Heart left ventricle (tissue), 16 donors: ENCODE measurements at regions not wholly inside any gene's neighbourhood (a gene's known extent, or its start where the extent isn't known, plus 50 kb on each side); places are given as distances from the start of the nearest gene placed in this dataset.
"Not testable (repeated sequence)": the region's sequence is repeated elsewhere in the genome, so short reads cannot be mapped to it uniquely, and the experiment has no call there.

Source experiments
- ATAC-seq, 4 donors: fragments of 200-7000 bp; cut with Tn5 transposase; one replicate each; pipeline ENCODE4 v1.9.1; 2020 to 2022; ENCODE audit warnings: moderate library complexity in 4 of 4, mild to moderate bottlenecking in 3 of 4, moderate number of reproducible peaks in 1 of 4
- DNase-seq, 5 donors: peaks; one replicate each; pipeline ENCODE4 v3.0.0-alpha.2; 2020
- H3K27ac ChIP-seq, 12 donors: fragments of 200-600 bp; sonication (generic) in 4 of 12; one replicate each; pipeline versions ENCODE4 v1.5.0 to v1.8.0; 2016 to 2022; ENCODE audit warnings: mild to moderate bottlenecking in 2 of 12
- H3K27me3 ChIP-seq, 9 donors: fragments of 200-600 bp; sonication (generic) in 2 of 9; one replicate each; pipeline versions ENCODE4 v1.5.1 to v1.8.0; 2016 to 2022; ENCODE audit warnings: mild to moderate bottlenecking in 3 of 9
- H3K36me3 ChIP-seq, 9 donors: fragments of 200-600 bp; sonication (generic) in 2 of 9; one replicate each; pipeline versions ENCODE4 v1.5.0 to v1.8.0; 2018 to 2022; ENCODE audit warnings: mild to moderate bottlenecking in 2 of 9
- H3K4me1 ChIP-seq, 12 donors: fragments of 200-600 bp; sonication (generic) in 4 of 12; one replicate each; pipeline versions ENCODE4 v1.5.0 to v1.8.0; 2016 to 2022; ENCODE audit warnings: mild to moderate bottlenecking in 3 of 12
- H3K4me3 ChIP-seq, 12 donors: fragments of 200-600 bp; sonication (generic) in 4 of 12; one replicate each; pipeline versions ENCODE4 v1.5.0 to v1.8.0; 2017 to 2022; ENCODE audit warnings: mild to moderate bottlenecking in 9 of 12, moderate library complexity in 4 of 12
- H3K9me3 ChIP-seq, 12 donors: fragments of 200-600 bp; sonication (generic) in 4 of 12; one replicate each; pipeline versions ENCODE4 v1.5.0 to v1.8.0; 2016 to 2022; ENCODE audit warnings: mild to moderate bottlenecking in 1 of 12
- POLR2A ChIP-seq, 2 donors: fragments of 450-650 bp; IDR thresholded peaks; one replicate each; pipeline ENCODE4 v1.6.1; 2017; ENCODE audit warnings: antibody characterized with exemption in 2 of 2, mild to moderate bottlenecking in 2 of 2, moderate library complexity in 2 of 2
- WGBS, 4 donors: extraction: QIAGEN DNeasy Blood & Tissue Kit in 2 of 4; methylation state at CpG; one replicate each; pipeline versions ENCODE4 v1.1.5 to v1.1.7; 2013 to 2018; 5-methylcytosine and 5-hydroxymethylcytosine counted together
- intact Hi-C, 10 donors: fragments of 100-400 bp; cut with DNase I; formaldehyde crosslinking; loops; one replicate each; pipeline versions ENCODE4 v1.11.1 to v1.14.2; 2022
- TF ChIP-seq, protein P1 (sequence below), 12 donors: fragments of 200-600 bp; sonication (generic) in 4 of 12; IDR thresholded peaks; one replicate each; pipeline versions ENCODE4 v1.5.0 to v1.8.0; 2018 to 2022; ENCODE audit warnings: antibody characterized with exemption in 12 of 12, mild to moderate bottlenecking in 5 of 12
- donor health status: ischemic (EF 13 %, LVEDD 7.1; RV severe dilation, severe dysfunction).
- donor health status: healthy with polysubstance abuse.
- donor health status: DM: no; HTN: yes; CAD: no.
- donor health status: DM: no; HTN: no; CAD: no.
- donor health status: ischemic (EF 25% LVEDD 6.9; RV normal size, moderate dysfunction).
- donor health status: ischemic (EF 25% LVEDD 5.7; RV mildly dilated, moderate dysfunction).
- donor health status: healthy.
- donor health status: DM: yes; HTN: yes; CAD: no.
- donor health status: ischemic (EF 35%, LVEDD 5.7; RV mildly dilated, moderate dysfunction).
- donor health status: nonischemic (EF 11% LVEDD 7.7; RV severe dilation, severe dysfunction).
- donor health status: DM: yes; HTN: yes; CAD: no.
- donor health status: PGD.
- donor health status: ischemic (EF 29% LVEDD 5.4; RV normal size, mild dysfunction).
- donor health status: nonischemic (EF 23%, LVEDD 6.1; RV moderate dilation, normal function).

DNA sequence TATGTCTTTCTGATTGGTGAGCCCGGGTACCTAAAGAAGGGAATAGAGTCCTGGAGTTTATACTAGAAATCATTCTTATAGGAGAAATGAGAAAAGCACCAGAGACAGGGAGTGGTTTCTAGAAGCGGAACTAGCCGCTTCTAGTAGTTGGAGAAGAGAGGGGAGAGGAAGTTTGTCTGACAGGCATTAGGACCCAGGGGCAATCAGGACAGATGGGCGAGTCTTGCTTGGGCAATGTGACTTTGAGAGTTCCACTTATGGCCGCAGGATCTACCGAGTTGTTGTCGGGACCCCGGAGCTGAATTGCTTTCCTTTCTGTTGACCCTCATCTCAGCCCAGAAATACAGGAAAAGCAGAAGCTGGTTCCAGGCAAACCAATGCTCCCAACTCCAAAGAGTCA, 596.8 kb upstream of the CNTN5 start:
- peaks cover 0 to 52% (median 20%) of the 10 kb centered on the region in 12 donors for H3K9me3 ChIP-seq
- no peak overlapping the region for H3K4me3 ChIP-seq
- H3K36me3 ChIP-seq = no peaks in the 10 kb centered on the region
- H3K27ac ChIP-seq = no peak overlapping the region
- H3K4me1 ChIP-seq = no peaks in the 10 kb centered on the region
- TF ChIP-seq, protein P1, sequence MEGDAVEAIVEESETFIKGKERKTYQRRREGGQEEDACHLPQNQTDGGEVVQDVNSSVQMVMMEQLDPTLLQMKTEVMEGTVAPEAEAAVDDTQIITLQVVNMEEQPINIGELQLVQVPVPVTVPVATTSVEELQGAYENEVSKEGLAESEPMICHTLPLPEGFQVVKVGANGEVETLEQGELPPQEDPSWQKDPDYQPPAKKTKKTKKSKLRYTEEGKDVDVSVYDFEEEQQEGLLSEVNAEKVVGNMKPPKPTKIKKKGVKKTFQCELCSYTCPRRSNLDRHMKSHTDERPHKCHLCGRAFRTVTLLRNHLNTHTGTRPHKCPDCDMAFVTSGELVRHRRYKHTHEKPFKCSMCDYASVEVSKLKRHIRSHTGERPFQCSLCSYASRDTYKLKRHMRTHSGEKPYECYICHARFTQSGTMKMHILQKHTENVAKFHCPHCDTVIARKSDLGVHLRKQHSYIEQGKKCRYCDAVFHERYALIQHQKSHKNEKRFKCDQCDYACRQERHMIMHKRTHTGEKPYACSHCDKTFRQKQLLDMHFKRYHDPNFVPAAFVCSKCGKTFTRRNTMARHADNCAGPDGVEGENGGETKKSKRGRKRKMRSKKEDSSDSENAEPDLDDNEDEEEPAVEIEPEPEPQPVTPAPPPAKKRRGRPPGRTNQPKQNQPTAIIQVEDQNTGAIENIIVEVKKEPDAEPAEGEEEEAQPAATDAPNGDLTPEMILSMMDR (IDR thresholded peaks at IDR 0.05) = no peak
- no peak for TF ChIP-seq POLR2A (IDR thresholded peaks at IDR 0.05)
- 87 to 92% (median 91%) methylated on average over 8 of the region's 8 CpGs for WGBS, 4 donors
- no peaks in the 10 kb centered on the region for H3K27me3 ChIP-seq
- DNase-seq = no peak
- no peak for ATAC-seq
- intact Hi-C loops = no loop called here

DNA sequence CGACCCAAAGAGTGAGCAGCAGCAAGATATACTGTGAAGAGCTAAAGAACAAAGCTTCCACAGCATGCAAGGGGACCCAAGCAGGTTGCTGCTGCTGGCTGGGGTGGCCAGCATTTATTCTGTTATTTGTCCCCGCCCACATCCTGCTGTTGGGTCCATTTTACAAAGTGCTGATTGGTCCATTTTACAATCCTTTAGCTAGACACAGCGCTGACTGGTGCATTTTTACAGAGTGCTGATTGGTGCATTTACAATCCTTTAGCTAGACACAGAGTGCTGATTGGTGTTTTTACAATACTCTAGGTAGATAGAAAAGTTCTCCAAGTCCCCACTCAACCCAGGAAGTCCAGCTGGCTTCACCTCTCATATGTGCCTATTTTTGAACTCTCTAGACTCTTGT, 596.0 kb upstream of the CNTN5 start:
- DNase-seq, H3K4me1 ChIP-seq, intact Hi-C loops, H3K27me3 ChIP-seq, ATAC-seq, H3K27ac ChIP-seq, H3K36me3 ChIP-seq, H3K4me3 ChIP-seq: not testable (repeated sequence)
- 77 to 88% (median 81%) methylated on average over 3 of the region's 3 CpGs for WGBS, 4 donors
- H3K9me3 ChIP-seq = peaks cover 0 to 55% (median 24%) of the 10 kb centered on the region in 12 donors

DNA sequence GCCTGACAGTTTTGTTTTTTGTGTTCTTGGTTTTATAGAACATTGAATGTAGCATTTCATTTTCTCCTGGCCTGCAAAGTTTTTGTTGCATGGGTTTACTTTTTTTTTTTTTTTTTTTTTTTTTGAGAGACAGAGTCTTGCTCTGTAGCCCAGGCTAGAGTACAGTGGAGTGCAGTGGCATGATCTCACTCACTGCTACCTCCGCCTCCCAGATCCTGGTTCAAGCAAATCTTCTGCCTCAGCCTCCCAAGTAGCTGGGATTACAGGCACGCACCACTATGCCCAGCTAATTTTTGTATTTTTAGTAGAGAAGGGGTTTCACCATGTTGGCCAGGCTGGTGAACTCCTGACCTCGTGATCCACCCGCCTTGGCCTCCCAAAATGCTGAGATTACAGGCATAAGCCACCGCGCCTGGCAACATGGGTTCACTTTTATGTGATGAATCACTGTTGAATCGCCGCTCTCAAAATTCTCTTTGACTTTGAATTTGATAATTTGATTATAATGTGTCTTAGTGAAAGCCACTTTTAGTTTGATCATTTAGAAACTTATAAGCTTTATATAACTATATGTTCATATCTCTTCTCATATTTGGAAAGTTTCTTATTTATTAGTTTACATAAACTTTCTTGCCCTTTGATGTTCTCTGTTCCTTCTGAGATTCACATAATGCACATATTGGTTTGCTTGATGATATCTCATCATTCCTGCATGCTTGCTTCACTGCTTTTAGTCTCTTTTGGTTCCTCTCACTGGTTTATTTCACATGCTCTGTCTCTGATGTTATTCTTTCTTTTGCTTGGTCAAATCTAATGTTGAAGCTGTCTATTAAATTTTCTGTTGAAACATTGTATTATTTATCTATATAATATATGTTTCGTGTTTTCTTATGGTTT, 589.0 kb upstream of the CNTN5 start:
- Histone ChIP-seq H3K36me3 (no peaks in the 10 kb centered on the region), H3K27ac (no peak overlapping the region), H3K9me3 (peaks cover 0 to 56% (median 20%) of the 10 kb centered on the region in 12 donors), H3K27me3 (no peaks in the 10 kb centered on the region), H3K4me1 (no peaks in the 10 kb centered on the region), H3K4me3 (no peak overlapping the region)
- WGBS, 4 donors = 87 to 92% (median 90%) methylated on average over 9 of the region's 9 CpGs
- TF ChIP-seq, protein P1 (IDR thresholded peaks at IDR 0.05) = no peak
- no peak for TF ChIP-seq POLR2A (IDR thresholded peaks at IDR 0.05)
- intact Hi-C loops = no loop called here
- no peak for ATAC-seq
- DNase-seq = no peak

DNA sequence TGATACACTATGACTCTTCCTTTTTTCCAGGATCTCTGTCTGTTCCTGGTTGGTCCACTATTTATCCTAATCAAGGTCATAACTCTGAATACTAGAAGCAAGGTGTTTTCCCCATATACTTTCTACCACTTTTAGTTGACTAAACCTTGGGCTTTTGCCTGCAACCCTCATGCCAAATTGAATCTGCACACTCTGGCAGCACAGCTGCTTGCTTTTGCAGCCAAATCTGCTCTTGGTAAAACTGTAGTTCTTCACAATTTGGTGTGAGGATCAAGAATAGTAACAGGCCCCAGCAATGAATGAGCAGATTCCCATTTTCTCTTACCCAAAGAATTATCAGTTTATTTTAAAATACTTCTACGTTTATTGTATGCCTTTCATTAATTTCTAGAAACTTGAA, 586.5 kb upstream of the CNTN5 start:
- Histone ChIP-seq H3K36me3 (no peaks in the 10 kb centered on the region), H3K4me3 (no peak overlapping the region), H3K9me3 (peaks cover 0 to 31% (median 2%) of the 10 kb centered on the region in 12 donors), H3K27ac (no peak overlapping the region), H3K27me3 (no peaks in the 10 kb centered on the region), H3K4me1 (no peaks in the 10 kb centered on the region)
- no peak for TF ChIP-seq POLR2A (IDR thresholded peaks at IDR 0.05)
- TF ChIP-seq, protein P1 (IDR thresholded peaks at IDR 0.05) = no peak
- DNase-seq (no peak), ATAC-seq (no peak)
- WGBS, 4 donors = 54 to 75% (median 67%) methylated on average over 1 of the region's 1 CpG
- intact Hi-C loops = no loop called here
